Spleen (tissue), 11 donors: ENCODE measurements at regions not wholly inside any gene's neighbourhood (a gene's known extent, or its start where the extent isn't known, plus 50 kb on each side); places are given as distances from the start of the nearest gene placed in this dataset.

ENCODE experiments used
- DNase-seq: peaks from one replicate; pipeline ENCODE4 v3.0.0-alpha.2; 2020
- H3K27ac ChIP-seq, 8 donors: fragments of 200-600 bp; sonication (generic) in 7 of 8; 1 replicate in 4 of 8; 2 replicates in 4 of 8; pipeline versions ENCODE4 v1.5.0 to v1.8.0; 2016 to 2021; ENCODE audit warnings: inconsistent platforms in 4 of 8, mild to moderate bottlenecking in 4 of 8, moderate library complexity in 1 of 8
- H3K27me3 ChIP-seq, 7 donors: fragments of 200-600 bp; sonication (generic) in 6 of 7; replicated peaks in 1 of 7; 1 replicate in 4 of 7; 2 replicates in 3 of 7; pipeline versions ENCODE4 v1.5.0 to v1.8.0; 2016 to 2021; ENCODE audit warnings: inconsistent platforms in 3 of 7, mild to moderate bottlenecking in 1 of 7
- H3K36me3 ChIP-seq, 6 donors: fragments of 200-600 bp; sonication (generic) in 5 of 6; 1 replicate in 4 of 6; 2 replicates in 2 of 6; pipeline versions ENCODE4 v1.5.0 to v1.8.0; 2016 to 2021; ENCODE audit warnings: inconsistent platforms in 2 of 6
- H3K4me1 ChIP-seq, 6 donors: fragments of 200-600 bp; sonication (generic) in 5 of 6; 1 replicate in 3 of 6; 2 replicates in 3 of 6; pipeline versions ENCODE4 v1.5.0 to v1.8.0; 2016 to 2021; ENCODE audit warnings: inconsistent platforms in 3 of 6
- H3K4me3 ChIP-seq, 8 donors: fragments of 200-600 bp; sonication (generic) in 7 of 8; 1 replicate in 4 of 8; 2 replicates in 4 of 8; pipeline versions ENCODE4 v1.5.0 to v1.8.0; 2016 to 2021; ENCODE audit warnings: inconsistent platforms in 4 of 8, mild to moderate bottlenecking in 4 of 8, moderate library complexity in 2 of 8
- H3K9me3 ChIP-seq, 8 donors: fragments of 200-600 bp; sonication (generic) in 7 of 8; 1 replicate in 4 of 8; 2 replicates in 4 of 8; pipeline versions ENCODE4 v1.5.0 to v1.8.0; 2016 to 2021; ENCODE audit warnings: inconsistent platforms in 4 of 8
- CTCF ChIP-seq, 11 experiments: fragments of 200-600 bp in 7 of 11; fragments of 450-650 bp in 4 of 11; sonication (generic) in 4 of 11; IDR thresholded peaks in 8 of 11; conservative IDR thresholded peaks in 3 of 11; 1 replicate in 7 of 11; 2 replicates in 4 of 11; pipeline versions ENCODE4 v1.4.0 to v1.8.0; 2016 to 2021; ENCODE audit warnings: antibody characterized with exemption in 11 of 11, inconsistent platforms in 4 of 11, mild to moderate bottlenecking in 1 of 11
- POLR2A ChIP-seq, 3 donors: fragments of 450-650 bp; IDR thresholded peaks; one replicate each; pipeline ENCODE4 v1.5.1; 2017; ENCODE audit warnings: antibody characterized with exemption in 3 of 3, mild to moderate bottlenecking in 1 of 3
- POLR2AphosphoS5 ChIP-seq, 3 donors: sonication (generic); formaldehyde crosslinking; IDR thresholded peaks; one replicate each; pipeline ENCODE4 v1.5.1; 2017; ENCODE audit warnings: antibody characterized with exemption in 3 of 3
- WGBS, 5 donors: extraction: QIAGEN DNeasy Blood & Tissue Kit in 3 of 5; methylation state at CpG; one replicate each; pipeline versions ENCODE4 v1.1.5 to v1.1.7; 2013 to 2018; 5-methylcytosine and 5-hydroxymethylcytosine counted together
- intact Hi-C: fragments of 100-400 bp; cut with DNase I; formaldehyde crosslinking; loops from one replicate; pipeline ENCODE4 v1.15.0; 2023; ENCODE audit warnings: low total_unique reads
- donor health status: healthy with polysubstance abuse.
- donor health status: DM: no; HTN: no; CAD: no; lungs with moderate emphysema.
- donor health status: DM: no; HTN: no; CAD: no.
- donor health status: Bipolar disorder and iron deficiency.
- donor health status: healthy.
- donor health status: DM: no; HTN: no; CAD: no.
- donor health status: DM: yes; HTN: yes; CAD: no.

DNA sequence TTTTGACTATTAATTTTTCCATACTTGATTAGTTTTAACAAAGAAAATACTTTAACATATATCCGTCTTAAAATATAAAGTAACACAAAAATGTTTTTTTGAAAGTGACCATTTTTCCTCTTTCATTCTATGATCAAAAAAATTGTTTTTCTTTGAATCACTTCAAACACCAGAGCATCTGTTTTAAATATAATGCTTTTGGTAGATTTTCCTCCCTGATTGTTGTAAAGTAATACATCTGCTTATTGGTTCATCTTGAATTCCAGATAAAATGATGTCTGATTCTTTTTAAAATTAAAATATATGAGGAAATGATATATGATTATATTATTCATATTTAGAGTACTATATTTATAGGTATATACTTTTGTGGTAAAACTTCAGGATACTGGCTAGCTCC, 76.2 kb upstream of the LPAR1 start:
- no peak overlapping the region for H3K4me3 ChIP-seq
- H3K36me3 ChIP-seq = no peaks in the 10 kb centered on the region
- DNase-seq = no peak
- no peak overlapping the region for H3K27ac ChIP-seq
- TF ChIP-seq POLR2AphosphoS5 (IDR thresholded peaks at IDR 0.05) (no peak), CTCF (IDR thresholded peaks at IDR 0.05 in 8 of 11, conservative IDR thresholded peaks at IDR 0.05 in 3 of 11) (no peak), POLR2A (IDR thresholded peaks at IDR 0.05) (no peak)
- no peaks in the 10 kb centered on the region for H3K4me1 ChIP-seq
- intact Hi-C loops = no loop called here
- H3K27me3 ChIP-seq = no peaks in the 10 kb centered on the region
- WGBS, 5 donors = 84 to 94% (median 88%) methylated on average over 1 of the region's 1 CpG
- H3K9me3 ChIP-seq = peaks cover 0 to 4% (median under 1%) of the 10 kb centered on the region in 8 donors

DNA sequence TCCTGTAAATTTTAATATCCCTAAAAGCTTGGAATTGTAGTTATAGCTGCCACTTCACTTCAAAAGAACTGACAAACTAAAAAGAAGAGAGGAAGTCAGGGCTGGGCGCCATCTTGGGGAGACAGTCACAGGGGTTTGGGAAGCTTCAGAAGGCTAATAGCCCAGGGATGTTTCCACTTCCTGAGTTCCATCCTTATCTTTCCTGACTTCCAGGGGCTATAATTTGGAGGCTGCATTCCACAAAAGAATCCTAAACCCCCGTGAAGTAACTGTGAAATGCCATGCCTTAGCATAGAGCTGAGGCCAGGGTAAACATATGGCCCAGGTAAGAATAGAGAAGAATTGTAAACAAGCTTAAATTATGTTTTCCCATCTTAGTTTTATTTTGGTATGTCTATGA, 75.4 kb upstream of the LPAR1 start:
- DNase-seq = no peak
- TF ChIP-seq CTCF (IDR thresholded peaks at IDR 0.05 in 8 of 11, conservative IDR thresholded peaks at IDR 0.05 in 3 of 11) (no peak), POLR2AphosphoS5 (IDR thresholded peaks at IDR 0.05) (no peak), POLR2A (IDR thresholded peaks at IDR 0.05) (no peak)
- no peak overlapping the region for H3K27ac ChIP-seq
- H3K36me3 ChIP-seq = no peaks in the 10 kb centered on the region
- H3K27me3 ChIP-seq = no peaks in the 10 kb centered on the region
- H3K4me3 ChIP-seq = no peak overlapping the region
- WGBS, 5 donors = 78 to 93% (median 90%) methylated on average over 2 of the region's 2 CpGs
- H3K4me1 ChIP-seq = no peaks in the 10 kb centered on the region
- intact Hi-C loops = no loop called here
- no peaks in the 10 kb centered on the region for H3K9me3 ChIP-seq

DNA sequence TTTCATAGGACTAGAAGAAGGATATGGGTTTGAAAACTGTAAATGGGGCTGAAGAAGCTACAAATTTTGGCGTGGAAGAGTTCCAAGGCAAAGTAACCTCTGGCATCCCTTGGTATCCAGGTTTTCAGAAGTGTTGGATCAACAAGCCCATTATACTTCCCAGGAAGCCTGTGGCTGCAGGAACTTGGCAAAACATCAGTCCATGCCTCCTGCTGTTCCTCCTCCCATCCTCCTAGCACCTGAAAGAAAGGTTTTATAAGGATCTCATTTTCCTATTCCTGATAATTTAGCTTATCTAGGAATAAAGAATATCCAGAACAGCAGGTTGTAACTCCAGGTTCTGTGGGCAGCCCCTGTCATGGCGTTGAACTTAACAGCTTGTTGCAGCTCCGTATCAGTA, 72.5 kb upstream of the LPAR1 start:
- DNase-seq = no peak
- Histone ChIP-seq H3K36me3 (no peaks in the 10 kb centered on the region), H3K4me1 (no peaks in the 10 kb centered on the region), H3K4me3 (no peak overlapping the region), H3K27ac (no peak overlapping the region), H3K27me3 (no peaks in the 10 kb centered on the region), H3K9me3 (no peaks in the 10 kb centered on the region)
- intact Hi-C loops = no loop called here
- TF ChIP-seq POLR2AphosphoS5 (IDR thresholded peaks at IDR 0.05) (no peak), POLR2A (IDR thresholded peaks at IDR 0.05) (no peak), CTCF (IDR thresholded peaks at IDR 0.05 in 8 of 11, conservative IDR thresholded peaks at IDR 0.05 in 3 of 11) (no peak)
- 82 to 94% (median 85%) methylated on average over 3 of the region's 3 CpGs for whole genome bisulfite sequencing, 5 donors

DNA sequence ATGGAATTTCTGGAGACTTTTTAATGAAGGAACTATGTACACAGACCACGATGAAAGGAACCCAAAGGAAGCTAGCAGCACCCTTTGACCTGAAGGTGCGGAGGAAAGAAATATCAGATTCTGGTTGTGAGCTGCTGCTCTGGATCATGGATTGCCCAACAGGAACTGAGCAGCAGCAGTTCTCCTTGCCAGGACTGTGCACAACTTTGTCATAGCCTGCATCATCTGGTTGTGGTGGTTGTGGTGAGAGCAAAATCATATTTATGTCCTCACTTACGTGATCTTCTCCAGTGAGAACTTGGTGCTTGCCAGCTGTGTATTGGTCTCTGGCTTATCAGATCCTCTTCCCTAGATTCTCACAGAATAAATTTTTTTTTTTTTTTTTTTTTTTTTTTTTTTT, 70.7 kb upstream of the LPAR1 start:
- H3K4me1 ChIP-seq = no peaks in the 10 kb centered on the region
- TF ChIP-seq CTCF (IDR thresholded peaks at IDR 0.05 in 8 of 11, conservative IDR thresholded peaks at IDR 0.05 in 3 of 11) = no peak
- TF ChIP-seq POLR2AphosphoS5 (IDR thresholded peaks at IDR 0.05) = no peak
- TF ChIP-seq POLR2A (IDR thresholded peaks at IDR 0.05) = no peak
- no peaks in the 10 kb centered on the region for H3K36me3 ChIP-seq
- no peaks in the 10 kb centered on the region for H3K9me3 ChIP-seq
- no peak overlapping the region for H3K4me3 ChIP-seq
- no peaks in the 10 kb centered on the region for H3K27me3 ChIP-seq
- H3K27ac ChIP-seq = no peak overlapping the region
- 44 to 79% (median 62%) methylated on average over 3 of the region's 3 CpGs for WGBS, 5 donors
- no peak for DNase-seq
- intact Hi-C loops = no loop called here
